Mucosa of descending colon (tissue), 3 donors: ENCODE measurements at regions not wholly inside any gene's neighbourhood (a gene's known extent, or its start where the extent isn't known, plus 50 kb on each side); places are given as distances from the start of the nearest gene placed in this dataset.
"Not testable (repeated sequence)": the region's sequence is repeated elsewhere in the genome, so short reads cannot be mapped to it uniquely, and the experiment has no call there.

ENCODE experiments used
- ATAC-seq: fragments of 200-7000 bp; cut with Tn5 transposase; one replicate; pipeline ENCODE4 v1.9.1; 2020; ENCODE audit warnings: mild to moderate bottlenecking, moderate library complexity
- DNase-seq, 3 donors: peaks; one replicate each; pipeline ENCODE4 v3.0.0-alpha.2; 2020
- H3K36me3 ChIP-seq: fragments of 200-600 bp; one replicate; pipeline ENCODE4 v1.8.0; 2021; ENCODE audit warnings: low read depth, mild to moderate bottlenecking
- H3K4me1 ChIP-seq: fragments of 200-600 bp; one replicate; pipeline ENCODE4 v1.8.0; 2021; ENCODE audit warnings: low read depth, mild to moderate bottlenecking
- H3K4me3 ChIP-seq: fragments of 200-600 bp; one replicate; pipeline ENCODE4 v1.8.0; 2021; ENCODE audit warnings: mild to moderate bottlenecking
- H3K9me3 ChIP-seq: fragments of 200-600 bp; one replicate; pipeline ENCODE4 v1.8.0; 2021; ENCODE audit warnings: mild to moderate bottlenecking
- CTCF ChIP-seq: fragments of 200-600 bp; IDR thresholded peaks from one replicate; pipeline ENCODE4 v1.8.0; 2022; ENCODE audit warnings: antibody characterized with exemption, mild to moderate bottlenecking
- intact Hi-C, 2 donors: fragments of 100-400 bp; cut with DNase I in 1 of 2; cut with micrococcal nuclease in 1 of 2; formaldehyde crosslinking; loops; one replicate each; pipeline versions ENCODE4 v1.11.0 to v1.11.1; 2022; cut with DNase I, micrococcal nuclease
- donor health status: DM: no; HTN: no; CAD: no; lungs with moderate emphysema.
- donor health status: DM: no; HTN: no; CAD: no.
- donor health status: DM: no; HTN: yes; CAD: no.

- Histone ChIP-seq H3K4me3 (no peak overlapping the region), H3K9me3 (no peaks in the 10 kb centered on the region), H3K4me1 (no peaks in the 10 kb centered on the region), H3K36me3 (no peaks in the 10 kb centered on the region)
- DNase-seq: no peak
- no peak for TF ChIP-seq CTCF
- intact Hi-C loops: no loop called here
- ATAC-seq: no peak
Observed at GRCh38 chrX:150086371-150086770, 148.1 kb upstream of the EOLA2 start.

GRCh38 chrX:150087612-150088011, 149.3 kb upstream of the EOLA2 start:
- TF ChIP-seq CTCF: no peak
- ATAC-seq (no peak), DNase-seq (no peak)
- intact Hi-C loops: no loop called here
- Histone ChIP-seq H3K4me1 (no peaks in the 10 kb centered on the region), H3K4me3 (no peak overlapping the region), H3K36me3 (no peaks in the 10 kb centered on the region), H3K9me3 (no peaks in the 10 kb centered on the region)

GRCh38 chrX:150088042-150088441, 149.8 kb upstream of the EOLA2 start:
- no peak overlapping the region for H3K4me3 ChIP-seq
- H3K4me1 ChIP-seq: no peaks in the 10 kb centered on the region
- no peak for TF ChIP-seq CTCF
- no peak for ATAC-seq
- no peak for DNase-seq
- H3K9me3 ChIP-seq: no peaks in the 10 kb centered on the region
- intact Hi-C loops: no loop called here
- H3K36me3 ChIP-seq: no peaks in the 10 kb centered on the region

GRCh38 chrX:150088766-150089518, 150.7 kb upstream of the EOLA2 start:
- ATAC-seq (no peak), DNase-seq (no peak)
- Histone ChIP-seq H3K4me1 (no peaks in the 10 kb centered on the region), H3K9me3 (no peaks in the 10 kb centered on the region), H3K36me3 (no peaks in the 10 kb centered on the region), H3K4me3 (no peak overlapping the region)
- intact Hi-C loops: no loop called here
- TF ChIP-seq CTCF: no peak

GRCh38 chrX:150091300-150091699, 153.0 kb upstream of the EOLA2 start:
- ATAC-seq, H3K36me3 ChIP-seq, H3K4me3 ChIP-seq, H3K9me3 ChIP-seq, H3K4me1 ChIP-seq, intact Hi-C loops, DNase-seq: not testable (repeated sequence)

GRCh38 chrX:150092549-150092948, 154.3 kb upstream of the EOLA2 start:
- no peaks in the 10 kb centered on the region for H3K4me1 ChIP-seq
- TF ChIP-seq CTCF: no peak
- intact Hi-C loops: no loop called here
- ATAC-seq (no peak), DNase-seq (no peak)
- H3K9me3 ChIP-seq: no peaks in the 10 kb centered on the region
- no peaks in the 10 kb centered on the region for H3K36me3 ChIP-seq
- no peak overlapping the region for H3K4me3 ChIP-seq
